DMS114 treated with DMSO at 0.1 percent for 48 hours (cell line): ENCODE measurements at regions not wholly inside any gene's neighbourhood (a gene's known extent, or its start where the extent isn't known, plus 50 kb on each side); places are given as distances from the start of the nearest gene placed in this dataset.
"Not testable (repeated sequence)": the region's sequence is repeated elsewhere in the genome, so short reads cannot be mapped to it uniquely, and the experiment has no call there.

Source experiments
- DNase-seq: peaks from one replicate; lab custom pipeline; 2025; ENCODE audit not compliant: unreplicated experiment; lab: John Stamatoyannopoulos, UW

DNA sequence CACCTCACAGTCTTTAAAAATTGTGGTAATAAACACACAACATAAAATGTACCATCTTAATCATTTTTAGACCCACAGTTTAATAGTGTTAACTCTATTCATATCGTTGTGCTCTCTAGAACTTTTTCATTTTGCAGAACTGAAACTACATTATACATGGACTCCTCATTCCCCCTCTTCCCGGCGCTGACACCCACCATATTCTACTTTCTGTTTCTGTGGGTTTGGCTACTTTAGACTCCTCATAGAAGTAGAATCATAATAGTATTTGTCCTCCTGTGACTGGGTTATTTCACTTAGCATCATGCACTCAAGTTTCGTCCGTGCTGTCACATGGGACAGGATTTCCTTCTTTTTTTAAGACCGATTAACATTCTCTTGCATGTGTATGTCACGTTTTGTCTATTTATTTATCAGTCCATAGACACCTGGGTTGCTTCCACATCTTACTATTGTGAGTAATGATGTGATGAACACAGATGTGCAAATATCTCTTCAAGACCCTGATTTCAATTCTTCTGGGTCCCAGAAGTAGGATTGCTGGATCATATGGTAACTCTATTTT is 62.9 kb upstream of the TMPRSS2 start:
- no peak for DNase-seq

DNA sequence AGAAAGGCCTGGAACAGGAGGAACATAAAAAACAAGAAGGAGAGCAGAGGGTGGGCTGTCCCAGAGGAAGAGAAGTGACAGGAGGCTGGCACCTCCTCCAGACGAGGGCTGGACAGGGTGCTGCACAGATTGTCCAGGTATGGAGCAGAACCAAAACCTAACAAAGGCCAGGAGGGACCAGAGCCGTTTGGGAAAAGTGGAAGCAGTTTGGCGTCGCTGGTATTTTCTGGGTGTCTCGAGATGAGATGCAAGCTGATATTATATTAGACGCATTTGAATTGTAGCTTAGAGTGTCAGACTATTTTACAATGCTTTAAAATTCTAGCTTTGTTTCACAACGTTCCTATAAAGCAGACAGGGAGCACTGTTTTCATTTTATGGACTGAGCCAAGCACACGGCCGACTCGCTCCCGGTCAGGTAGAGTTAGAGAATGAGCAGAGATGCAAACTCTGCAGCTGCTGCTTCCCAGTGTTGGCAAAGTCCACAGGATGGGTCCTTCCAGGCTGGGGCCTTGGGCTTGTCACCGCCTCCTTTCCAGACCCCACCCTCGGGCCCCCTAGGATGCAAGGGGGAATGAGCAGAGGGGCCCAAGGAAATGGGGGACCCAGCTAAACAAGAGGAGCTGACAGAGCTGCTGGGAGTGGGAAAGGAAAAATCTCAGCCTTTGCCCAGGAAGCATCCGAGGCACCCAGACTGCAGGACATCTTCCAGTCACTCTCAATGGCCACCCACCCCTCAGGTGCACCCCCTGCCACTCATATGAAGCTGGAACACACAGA is 60.8 kb upstream of the TMPRSS2 start:
- no peak for DNase-seq

DNA sequence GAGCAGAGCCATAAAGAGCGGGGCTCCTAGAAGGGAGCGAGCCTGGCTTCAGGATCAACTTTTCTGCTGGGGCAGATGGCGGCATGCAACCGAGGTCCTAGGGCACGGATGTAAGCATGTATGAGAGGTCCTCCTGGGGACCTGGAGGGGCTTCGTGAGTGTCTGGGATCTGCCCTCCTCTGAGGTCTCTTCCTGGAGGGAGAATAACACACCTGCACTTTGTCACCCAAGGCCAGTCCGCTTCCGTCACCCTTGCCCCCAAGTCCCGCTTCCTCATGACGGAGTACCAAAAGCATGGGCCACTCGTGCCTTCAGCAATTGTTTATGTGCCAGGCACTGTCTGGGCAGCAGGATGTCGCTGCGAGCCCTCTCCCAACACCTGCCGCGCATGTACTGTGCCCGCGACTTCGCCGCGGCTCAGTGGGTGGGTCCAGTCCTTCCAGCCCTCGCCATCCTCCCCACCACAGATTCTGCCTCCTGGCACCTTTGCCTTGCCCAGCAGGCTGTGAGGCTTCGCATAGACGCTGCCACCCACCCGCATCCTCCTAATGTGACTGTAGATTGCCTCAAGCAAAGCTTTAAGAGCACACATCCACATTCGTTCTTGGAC is 60.0 kb upstream of the TMPRSS2 start:
- no peak for DNase-seq

DNA sequence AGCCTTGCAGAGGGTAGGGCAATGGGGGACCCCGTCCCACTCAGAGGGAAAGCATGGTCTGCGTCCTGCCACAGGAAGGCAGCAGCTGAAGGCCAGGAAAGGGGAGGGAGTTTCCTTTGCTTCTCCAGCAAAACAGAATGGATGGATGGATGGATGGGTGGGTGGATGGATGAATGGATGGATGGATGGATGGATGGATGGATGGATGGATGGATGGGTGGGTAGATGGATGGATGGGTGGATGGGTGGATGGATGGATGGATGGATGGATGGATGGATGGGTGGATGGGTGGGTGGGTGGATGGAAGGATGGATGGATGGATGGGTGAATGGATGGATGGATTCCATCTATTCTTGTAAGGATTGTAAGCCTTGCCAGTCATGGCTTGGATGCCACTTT is 59.3 kb upstream of the TMPRSS2 start:
- DNase-seq: not testable (repeated sequence)

DNA sequence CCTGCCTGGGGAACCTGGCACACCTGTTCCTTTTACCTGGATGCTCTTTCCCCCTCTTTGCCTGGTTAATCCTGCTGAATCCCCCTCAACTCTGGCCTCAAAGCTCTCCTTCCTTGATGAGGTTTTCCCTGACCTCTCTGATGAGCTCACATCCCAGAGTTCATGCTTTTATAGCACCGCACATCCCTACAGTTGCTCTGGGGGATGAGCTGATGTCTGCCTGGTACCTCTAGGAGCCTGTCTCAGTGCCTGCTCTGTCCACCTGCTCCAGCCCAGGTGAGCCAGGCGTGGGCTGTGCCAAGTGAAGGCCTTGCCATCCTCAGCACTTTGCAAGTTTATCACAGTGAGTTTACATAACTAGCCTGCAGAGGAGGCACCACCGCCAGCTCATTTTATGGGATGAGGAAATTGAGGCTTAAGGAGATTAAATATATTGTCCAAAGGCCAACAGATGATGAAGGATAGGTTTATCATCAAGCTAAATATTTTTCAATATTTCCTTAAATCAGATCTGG is 58.6 kb upstream of the TMPRSS2 start:
- DNase-seq: no peak

DNA sequence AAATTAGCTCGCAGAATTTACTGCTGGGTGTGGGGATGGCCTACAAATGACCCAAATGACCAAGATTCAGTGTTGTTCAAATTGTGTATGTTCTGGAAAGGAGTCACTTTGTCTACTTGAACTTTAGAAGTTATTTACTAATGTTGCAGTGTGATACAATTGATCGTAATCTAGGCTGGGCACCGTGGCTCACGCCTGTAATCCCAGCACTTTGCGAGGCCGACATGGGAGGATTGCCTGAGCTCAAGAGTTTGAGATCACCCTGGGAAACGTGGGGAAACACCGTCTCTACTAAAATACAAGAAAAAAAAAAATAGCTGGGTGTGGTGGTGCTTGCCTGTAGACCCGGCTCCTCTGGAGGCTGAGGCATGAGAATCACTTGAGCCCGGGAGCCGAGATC is 57.6 kb upstream of the TMPRSS2 start:
- DNase-seq: no peak

DNA sequence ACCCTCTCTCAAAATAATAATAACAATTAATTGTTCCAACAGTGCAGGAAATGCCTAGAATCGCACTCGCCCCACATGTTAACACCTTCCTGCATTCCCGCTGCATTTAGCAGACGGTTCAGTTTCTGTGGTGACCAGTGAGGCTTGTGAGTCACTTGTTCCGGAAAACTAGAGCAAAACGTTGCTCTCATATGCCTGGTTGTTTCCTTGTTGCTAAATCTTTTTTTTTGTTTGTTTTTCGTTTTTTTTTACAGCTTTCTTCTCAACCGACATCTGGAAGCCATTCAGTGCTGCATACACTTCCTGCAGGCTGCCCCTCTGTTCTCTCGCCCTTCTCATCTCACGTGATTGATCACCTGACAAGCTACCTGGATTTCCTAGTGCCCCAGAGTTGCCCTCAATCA is 56.9 kb upstream of the TMPRSS2 start:
- DNase-seq: no peak

DNA sequence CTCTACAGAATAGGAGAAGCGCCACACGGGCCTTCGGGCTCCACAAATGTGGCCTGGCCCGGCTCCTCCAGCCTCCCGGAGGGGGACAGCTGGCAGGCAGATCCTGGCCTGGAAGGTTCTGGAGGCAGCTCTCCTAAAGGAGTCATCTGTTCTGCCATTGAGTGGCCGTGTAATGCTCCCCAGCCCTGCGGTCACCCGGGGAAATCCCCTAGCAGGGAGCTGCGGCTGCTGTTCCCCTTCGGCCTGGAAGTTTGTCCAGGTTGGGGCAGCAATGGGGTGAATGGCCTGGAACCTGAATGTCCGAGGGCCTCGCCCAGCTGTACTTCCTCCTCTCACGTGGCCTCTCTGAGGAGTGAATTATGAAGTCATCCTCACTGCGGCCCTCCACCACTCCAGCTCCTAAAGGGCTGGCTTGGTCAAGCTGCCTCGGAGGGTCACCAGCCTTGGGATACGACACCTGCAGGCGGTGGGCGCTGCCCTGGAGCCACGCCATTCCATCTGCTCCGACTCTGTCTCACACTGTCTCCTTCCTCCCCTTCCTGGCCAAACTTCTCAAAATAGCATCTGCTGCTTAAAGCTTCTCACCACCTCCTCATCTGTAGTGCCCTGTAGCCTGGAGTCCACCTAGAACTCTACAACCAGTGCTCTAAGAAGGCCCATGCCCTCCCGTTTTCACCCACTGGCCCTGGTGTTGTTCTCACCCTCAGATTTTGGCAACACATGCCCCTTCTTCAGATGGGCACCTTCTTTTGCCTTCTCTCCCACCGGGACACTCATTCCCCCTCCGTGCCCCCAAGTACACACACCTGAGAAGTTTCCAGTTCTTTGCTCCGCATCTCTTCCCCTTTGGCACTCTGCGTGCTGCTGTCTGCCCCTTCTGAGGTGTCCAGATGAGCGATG is 54.4 kb upstream of the TMPRSS2 start:
- no peak for DNase-seq

DNA sequence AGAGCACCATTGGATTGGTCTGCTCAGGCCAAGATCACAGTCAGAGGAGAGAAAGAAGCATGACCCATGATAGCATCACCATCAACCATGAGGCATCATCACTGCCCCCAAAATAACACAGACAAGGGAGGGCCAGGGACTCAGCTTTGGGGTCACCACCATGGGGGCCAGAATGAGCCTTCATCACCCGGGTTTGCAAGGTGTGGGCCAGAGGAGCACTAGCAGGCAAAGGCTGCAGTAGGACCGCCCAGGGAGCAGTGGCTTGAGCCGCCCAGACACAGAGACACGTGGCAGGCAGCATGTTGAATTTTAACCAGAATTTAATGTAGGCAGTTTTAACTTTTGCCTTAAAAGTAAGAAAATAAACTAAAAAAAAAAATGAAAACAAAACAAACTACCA is 53.7 kb upstream of the TMPRSS2 start:
- no peak for DNase-seq

DNA sequence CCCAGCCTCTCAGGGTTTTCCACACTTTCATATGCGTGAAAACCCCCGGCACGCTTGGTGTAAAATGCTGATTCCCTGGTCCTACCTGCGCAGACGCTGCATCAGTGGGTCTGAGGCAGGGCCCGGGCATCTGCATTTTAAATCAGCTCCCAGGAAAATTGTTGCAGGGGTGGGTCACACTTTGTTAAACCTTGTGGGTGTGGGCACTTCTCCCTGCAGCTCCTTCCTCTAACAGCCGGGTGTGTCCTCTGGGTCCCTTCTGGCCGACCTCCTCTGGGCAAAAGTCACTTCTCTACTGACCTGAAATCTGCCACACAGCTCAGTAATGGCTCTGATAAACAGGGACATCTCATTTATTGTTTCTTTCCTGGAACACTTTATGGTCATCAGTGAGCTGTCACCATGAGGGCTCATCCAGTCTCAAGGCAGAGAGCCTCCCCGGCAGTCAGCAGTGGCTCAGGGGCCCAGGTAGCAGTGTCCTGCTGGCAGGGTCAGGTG is 52.8 kb upstream of the TMPRSS2 start:
- DNase-seq: no peak

DNA sequence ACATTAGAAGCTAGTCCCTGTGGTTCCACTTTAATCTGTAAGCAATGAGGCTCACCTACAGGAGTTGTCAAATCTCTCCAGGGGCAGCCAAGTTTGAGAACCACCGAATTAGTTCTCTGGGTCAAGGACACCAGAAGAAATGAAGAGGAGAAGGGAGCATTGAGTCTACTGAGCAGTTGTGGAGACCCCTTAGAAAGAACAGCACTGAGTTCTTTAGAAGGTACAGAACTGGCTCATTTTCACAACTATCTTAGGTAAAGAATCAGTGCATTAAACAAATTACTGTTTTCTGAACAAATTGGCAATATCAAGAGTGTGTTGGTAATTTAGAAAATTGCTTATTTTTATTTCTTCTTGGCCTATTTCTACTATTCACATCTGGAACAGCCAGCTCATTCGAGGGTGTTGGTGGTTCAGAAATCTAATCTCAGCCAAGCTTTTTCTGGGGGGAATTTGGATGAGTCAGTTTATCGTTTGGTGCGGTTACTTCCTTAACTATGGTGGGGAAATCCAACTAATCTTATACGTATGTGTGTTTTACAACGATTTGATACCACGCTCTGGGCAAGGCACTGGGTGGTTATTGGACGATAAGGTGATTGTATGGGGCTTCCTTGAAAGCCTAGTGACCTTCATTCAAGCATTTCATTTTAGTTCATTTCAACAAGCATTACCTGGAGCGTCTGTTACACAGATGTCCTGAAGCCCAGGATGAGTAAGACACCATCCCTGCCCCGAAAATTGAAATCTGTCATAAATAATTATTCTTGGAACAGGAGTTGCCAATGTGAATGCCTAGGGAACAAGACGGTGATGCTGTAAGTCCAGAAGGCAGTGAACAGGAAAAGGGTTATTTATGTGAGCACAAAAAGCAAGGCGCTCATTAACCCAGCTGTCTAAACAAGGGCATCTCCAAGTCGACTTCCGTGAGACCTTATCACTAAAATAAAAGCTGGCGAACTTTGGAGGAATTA is 52.0 kb upstream of the TMPRSS2 start:
- no peak for DNase-seq

DNA sequence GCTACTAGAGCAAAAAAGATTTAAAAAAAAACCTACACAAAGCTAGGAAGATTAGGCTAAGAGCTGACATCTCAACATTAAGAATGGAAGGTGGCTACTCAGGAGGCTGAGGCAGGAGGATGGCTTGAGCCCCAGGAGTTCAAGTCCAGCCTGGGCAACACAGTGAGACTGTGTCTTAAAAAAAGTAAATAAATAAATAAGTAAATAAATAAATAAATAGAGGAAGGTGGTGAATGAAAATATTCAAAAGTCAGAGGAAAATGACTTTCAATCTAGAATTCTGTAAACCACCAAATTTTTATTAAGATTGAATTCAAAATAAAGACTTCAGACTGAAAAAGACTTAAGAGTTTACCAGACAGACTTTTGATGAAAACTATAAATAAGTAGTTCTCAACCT is 50.9 kb upstream of the TMPRSS2 start:
- DNase-seq: no peak

DNA sequence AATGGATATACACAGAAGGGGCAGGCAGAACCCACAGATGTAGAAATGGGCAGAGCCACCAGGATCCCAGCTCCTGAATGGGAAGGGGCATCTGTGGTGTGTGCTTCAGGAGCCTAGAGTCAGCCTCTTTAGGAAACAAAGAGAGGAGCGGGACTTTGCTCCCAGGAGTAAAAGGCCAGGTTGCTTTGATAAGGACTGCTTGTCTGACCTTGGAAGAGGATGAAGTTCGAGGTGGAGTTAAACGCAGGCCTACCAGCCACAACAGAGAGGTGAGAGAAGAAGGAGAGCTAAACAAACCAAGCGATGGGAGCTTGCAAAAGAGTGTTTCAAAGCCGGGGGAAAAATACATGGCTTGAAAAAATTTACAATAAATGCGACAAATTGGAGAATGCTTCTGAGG is 49.9 kb upstream of the TMPRSS2 start:
- no peak for DNase-seq
